Right forelimb (tissue), 1 donor: ENCODE measurements at regions not wholly inside any gene's neighbourhood (a gene's known extent, or its start where the extent isn't known, plus 50 kb on each side); places are given as distances from the start of the nearest gene placed in this dataset.
"Not testable (repeated sequence)": the region's sequence is repeated elsewhere in the genome, so short reads cannot be mapped to it uniquely, and the experiment has no call there.

Experiments used
- DNase-seq: peaks from one replicate; pipeline ENCODE4 v3.0.0-alpha.2; 2018

- DNase-seq: not testable (repeated sequence)
These were observed 144.4 kb upstream of the FSHR start for GRCh38 chr2:49298693-49299092.

- no peak for DNase-seq
These were observed 143.9 kb upstream of the FSHR start for GRCh38 chr2:49298230-49298629.

GRCh38 chr2:49296107-49296867 lies 142.0 kb upstream of the FSHR start:
- no peak for DNase-seq

GRCh38 chr2:49294225-49294624 lies 139.9 kb upstream of the FSHR start:
- DNase-seq: no peak

GRCh38 chr2:49291619-49292018 lies 137.3 kb upstream of the FSHR start:
- no peak for DNase-seq

GRCh38 chr2:49289711-49290110 lies 135.4 kb upstream of the FSHR start:
- DNase-seq: no peak

GRCh38 chr2:49288902-49289700 lies 134.8 kb upstream of the FSHR start:
- DNase-seq: no peak

GRCh38 chr2:49288113-49288705 lies 133.9 kb upstream of the FSHR start:
- DNase-seq: no peak

- DNase-seq: no peak
These were observed 132.4 kb upstream of the FSHR start for GRCh38 chr2:49286726-49287125.

- no peak for DNase-seq
These were observed 131.7 kb upstream of the FSHR start for GRCh38 chr2:49286045-49286444.

GRCh38 chr2:49278561-49278960 lies 124.2 kb upstream of the FSHR start:
- no peak for DNase-seq

GRCh38 chr2:49278141-49278540 lies 123.8 kb upstream of the FSHR start:
- DNase-seq: no peak

- no peak for DNase-seq
These were observed 116.8 kb upstream of the FSHR start for GRCh38 chr2:49271060-49271606.

GRCh38 chr2:49270091-49270490 lies 115.8 kb upstream of the FSHR start:
- no peak for DNase-seq

- DNase-seq: no peak
These were observed 111.2 kb upstream of the FSHR start for GRCh38 chr2:49265471-49265870.

- DNase-seq: no peak
These were observed 108.7 kb upstream of the FSHR start for GRCh38 chr2:49262801-49263560.

GRCh38 chr2:49261781-49262180 lies 107.5 kb upstream of the FSHR start:
- no peak for DNase-seq

GRCh38 chr2:49260979-49261538 lies 106.7 kb upstream of the FSHR start:
- no peak for DNase-seq

- no peak for DNase-seq
These were observed 105.6 kb upstream of the FSHR start for GRCh38 chr2:49259926-49260325.

GRCh38 chr2:49255409-49255971 lies 101.2 kb upstream of the FSHR start:
- peak; percentile 45 for DNase-seq

- DNase-seq: no peak
These were observed 100.1 kb upstream of the FSHR start for GRCh38 chr2:49254401-49254800.

- DNase-seq: no peak
These were observed 97.5 kb upstream of the FSHR start for GRCh38 chr2:49251766-49252165.
